Liver (tissue), 8 donors: ENCODE measurements at regions not wholly inside any gene's neighbourhood (a gene's known extent, or its start where the extent isn't known, plus 50 kb on each side); places are given as distances from the start of the nearest gene placed in this dataset.

Source experiments
- DNase-seq: peaks from one replicate; pipeline ENCODE4 v3.0.0-alpha.2; 2017; ENCODE audit warnings: low spot score
- H3K27ac ChIP-seq, 2 donors: one replicate each; pipeline ENCODE4 v1.7.0; 2013; ENCODE audit warnings: inconsistent platforms in 2 of 2, low read length in 2 of 2, control low read depth in 1 of 2, low read depth in 1 of 2, mild to moderate bottlenecking in 1 of 2
- H3K27me3 ChIP-seq, 4 donors: one replicate each; pipeline versions ENCODE4 v1.6.1 to v1.7.0; 2013; ENCODE audit warnings: low read length in 3 of 4, inconsistent platforms in 1 of 4, mild to moderate bottlenecking in 1 of 4, moderate library complexity in 1 of 4; ENCODE audit not compliant: control insufficient read depth in 4 of 4, insufficient read depth in 4 of 4
- H3K36me3 ChIP-seq, 4 donors: one replicate each; pipeline versions ENCODE4 v1.6.1 to v1.7.0; 2013; ENCODE audit warnings: low read length in 3 of 4, mild to moderate bottlenecking in 3 of 4, low read depth in 1 of 4, moderate library complexity in 1 of 4; ENCODE audit not compliant: control insufficient read depth in 4 of 4, insufficient read depth in 3 of 4
- H3K4me1 ChIP-seq, 4 donors: one replicate each; pipeline versions ENCODE4 v1.6.1 to v1.7.0; 2013; ENCODE audit warnings: low read length in 3 of 4, mild to moderate bottlenecking in 3 of 4, moderate library complexity in 1 of 4; ENCODE audit not compliant: control insufficient read depth in 4 of 4, insufficient read depth in 4 of 4
- H3K4me3 ChIP-seq, 3 donors: one replicate each; pipeline versions ENCODE4 v1.6.1 to v1.7.0; 2013; ENCODE audit warnings: low read length in 3 of 3, control low read depth in 1 of 3, low read depth in 1 of 3, mild to moderate bottlenecking in 1 of 3
- H3K9ac ChIP-seq, 2 donors: one replicate each; pipeline ENCODE4 v1.7.0; 2013; ENCODE audit warnings: low read length in 2 of 2, mild to moderate bottlenecking in 2 of 2, moderate library complexity in 2 of 2, control low read depth in 1 of 2, low read depth in 1 of 2
- H3K9me3 ChIP-seq, 4 donors: one replicate each; pipeline versions ENCODE4 v1.6.1 to v1.7.0; 2013; ENCODE audit warnings: low read length in 3 of 4; ENCODE audit not compliant: control insufficient read depth in 4 of 4
- ATF3 ChIP-seq: IDR thresholded peaks from 2 replicates; pipeline ENCODE4 v1.6.1; 2016; ENCODE audit warnings: antibody characterized with exemption
- CTCF ChIP-seq: fragments of 150-350 bp; IDR thresholded peaks from 2 replicates; pipeline ENCODE4 v1.5.1; 2017; ENCODE audit warnings: improper control_type of control experiment, low read depth, low read length; ENCODE audit not compliant: missing input control
- EGR1 ChIP-seq, 2 donors: IDR thresholded peaks; 2 replicates each; pipeline ENCODE4 v1.6.1; 2016 to 2018; ENCODE audit warnings: antibody characterized with exemption in 2 of 2, low read depth in 2 of 2
- FOXA1 ChIP-seq: IDR thresholded peaks from 2 replicates; pipeline ENCODE4 v1.6.1; 2016; ENCODE audit warnings: antibody characterized with exemption
- FOXA2 ChIP-seq: IDR thresholded peaks from 2 replicates; pipeline ENCODE4 v1.6.1; 2016; ENCODE audit warnings: antibody characterized with exemption
- GABPA ChIP-seq, 2 donors: IDR thresholded peaks in 1 of 2; conservative IDR thresholded peaks in 1 of 2; 2 replicates each; pipeline ENCODE4 v1.6.1; 2016; ENCODE audit warnings: antibody characterized with exemption in 2 of 2, mild to moderate bottlenecking in 1 of 2, moderate library complexity in 1 of 2
- HNF4A ChIP-seq, 2 donors: conservative IDR thresholded peaks; 2 replicates each; pipeline ENCODE4 v1.6.1; 2016; ENCODE audit warnings: antibody characterized with exemption in 2 of 2, mild to moderate bottlenecking in 2 of 2
- HNF4G ChIP-seq: IDR thresholded peaks from 2 replicates; pipeline ENCODE4 v1.6.1; 2016; ENCODE audit warnings: antibody characterized with exemption
- JUND ChIP-seq, 2 donors: IDR thresholded peaks; 2 replicates each; pipeline ENCODE4 v1.6.1; 2016; ENCODE audit warnings: antibody characterized with exemption in 2 of 2
- MAX ChIP-seq: IDR thresholded peaks from 2 replicates; pipeline ENCODE4 v1.6.1; 2016; ENCODE audit warnings: antibody characterized with exemption
- NR2F2 ChIP-seq: IDR thresholded peaks from 2 replicates; pipeline ENCODE4 v1.6.1; 2016; ENCODE audit warnings: antibody characterized with exemption
- RAD21 ChIP-seq, 2 donors: IDR thresholded peaks; 2 replicates each; pipeline ENCODE4 v1.6.1; 2016; ENCODE audit warnings: antibody characterized with exemption in 2 of 2, mild to moderate bottlenecking in 2 of 2
- REST ChIP-seq: IDR thresholded peaks from 2 replicates; pipeline ENCODE4 v1.6.1; 2016; ENCODE audit warnings: antibody characterized with exemption, mild to moderate bottlenecking
- RXRA ChIP-seq, 2 donors: IDR thresholded peaks; 2 replicates each; pipeline ENCODE4 v1.6.1; 2017 to 2018; ENCODE audit warnings: antibody characterized with exemption in 2 of 2, mild to moderate bottlenecking in 1 of 2
- SP1 ChIP-seq: IDR thresholded peaks from 2 replicates; pipeline ENCODE4 v1.6.1; 2018; ENCODE audit warnings: antibody characterized with exemption, mild to moderate bottlenecking
- TAF1 ChIP-seq: conservative IDR thresholded peaks from 2 replicates; pipeline ENCODE4 v1.6.1; 2016; ENCODE audit warnings: antibody characterized with exemption, mild to moderate bottlenecking
- YY1 ChIP-seq: IDR thresholded peaks from 2 replicates; pipeline ENCODE4 v1.6.1; 2016; ENCODE audit warnings: antibody characterized with exemption, mild to moderate bottlenecking
- ZBTB33 ChIP-seq: IDR thresholded peaks from 2 replicates; pipeline ENCODE4 v1.6.1; 2016; ENCODE audit warnings: antibody characterized with exemption
- WGBS: extraction: QIAGEN DNeasy Blood & Tissue Kit; methylation state at CpG from one replicate; pipeline ENCODE4 v1.1.7; 2013; 5-methylcytosine and 5-hydroxymethylcytosine counted together
- donor health status: healthy.
- donor health status: healthy.
- donor health status: healthy.
- donor health status: healthy.
- donor health status: healthy.

- 73% methylated on average over 1 of the region's 1 CpG for WGBS
- no peak for TF ChIP-seq HNF4G
- no peak for TF ChIP-seq GABPA (IDR thresholded peaks at IDR 0.05 in 1 of 2, conservative IDR thresholded peaks at IDR 0.05 in 1 of 2)
- no peak for TF ChIP-seq CTCF
- no peak for TF ChIP-seq FOXA1
- TF ChIP-seq ZBTB33 = no peak
- TF ChIP-seq YY1 = no peak
- TF ChIP-seq HNF4A (conservative IDR thresholded peaks at IDR 0.05) = no peak
- TF ChIP-seq RXRA (IDR thresholded peaks at IDR 0.05) = no peak
- TF ChIP-seq MAX = no peak
- TF ChIP-seq JUND (IDR thresholded peaks at IDR 0.05) = no peak
- no peak for TF ChIP-seq EGR1 (IDR thresholded peaks at IDR 0.05; ENCODE audit: low read depth in 2 of 2)
- no peak for TF ChIP-seq FOXA2
- no peak for TF ChIP-seq SP1
- TF ChIP-seq REST = no peak
- H3K9me3 ChIP-seq = no peaks in the 10 kb centered on the region
- H3K27ac ChIP-seq = no peak overlapping the region
- no peak overlapping the region for H3K9ac ChIP-seq
- H3K4me1 ChIP-seq = no peaks in the 10 kb centered on the region
- H3K27me3 ChIP-seq = no peaks in the 10 kb centered on the region
- H3K36me3 ChIP-seq = no peaks in the 10 kb centered on the region
- no peak overlapping the region for H3K4me3 ChIP-seq
- no peak for DNase-seq
Measured at GRCh38 chr3:118781839-118782238, 252.8 kb downstream of the IGSF11 start.

- DNase-seq = no peak
- 35% methylated on average over 2 of the region's 2 CpGs for WGBS
- Histone ChIP-seq H3K9me3 (no peaks in the 10 kb centered on the region), H3K4me1 (no peaks in the 10 kb centered on the region), H3K4me3 (no peak overlapping the region), H3K9ac (no peak overlapping the region), H3K36me3 (no peaks in the 10 kb centered on the region), H3K27ac (no peak overlapping the region), H3K27me3 (no peaks in the 10 kb centered on the region)
- TF ChIP-seq HNF4A (conservative IDR thresholded peaks at IDR 0.05) (no peak), FOXA1 (no peak), TAF1 (no peak), NR2F2 (no peak), REST (no peak), FOXA2 (no peak), ATF3 (no peak), HNF4G (no peak), GABPA (IDR thresholded peaks at IDR 0.05 in 1 of 2, conservative IDR thresholded peaks at IDR 0.05 in 1 of 2) (no peak), JUND (IDR thresholded peaks at IDR 0.05) (no peak), RAD21 (IDR thresholded peaks at IDR 0.05) (no peak), ZBTB33 (no peak), YY1 (no peak)
Measured at GRCh38 chr3:118782755-118783202, 251.9 kb downstream of the IGSF11 start.
